Heart left ventricle (tissue), 13 donors: ENCODE measurements at regions not wholly inside any gene's neighbourhood (a gene's known extent, or its start where the extent isn't known, plus 50 kb on each side); places are given as distances from the start of the nearest gene placed in this dataset.

Source experiments
- CTCF ChIP-seq, 12 donors: fragments of 200-600 bp; sonication (generic) in 4 of 12; IDR thresholded peaks; one replicate each; pipeline versions ENCODE4 v1.5.0 to v1.8.0; 2018 to 2022; ENCODE audit warnings: antibody characterized with exemption in 12 of 12, mild to moderate bottlenecking in 5 of 12
- POLR2A ChIP-seq, 2 donors: fragments of 450-650 bp; IDR thresholded peaks; one replicate each; pipeline ENCODE4 v1.6.1; 2017; ENCODE audit warnings: antibody characterized with exemption in 2 of 2, mild to moderate bottlenecking in 2 of 2, moderate library complexity in 2 of 2
- donor health status: ischemic (EF 13 %, LVEDD 7.1; RV severe dilation, severe dysfunction).
- donor health status: DM: no; HTN: yes; CAD: no.
- donor health status: DM: no; HTN: no; CAD: no.
- donor health status: ischemic (EF 25% LVEDD 6.9; RV normal size, moderate dysfunction).
- donor health status: ischemic (EF 25% LVEDD 5.7; RV mildly dilated, moderate dysfunction).
- donor health status: ischemic (EF 35%, LVEDD 5.7; RV mildly dilated, moderate dysfunction).
- donor health status: nonischemic (EF 11% LVEDD 7.7; RV severe dilation, severe dysfunction).
- donor health status: DM: yes; HTN: yes; CAD: no.
- donor health status: PGD.
- donor health status: ischemic (EF 29% LVEDD 5.4; RV normal size, mild dysfunction).
- donor health status: nonischemic (EF 23%, LVEDD 6.1; RV moderate dilation, normal function).

- TF ChIP-seq CTCF (IDR thresholded peaks at IDR 0.05) (no peak), POLR2A (IDR thresholded peaks at IDR 0.05) (no peak)
These were observed 673.1 kb upstream of the KLF4 start for GRCh38 chr9:108162664-108163063.
